ENCODE measurements at regions not wholly inside any gene's neighbourhood (a gene's known extent, or its start where the extent isn't known, plus 50 kb on each side); places are given as distances from the start of the nearest gene placed in this dataset.

DNA sequence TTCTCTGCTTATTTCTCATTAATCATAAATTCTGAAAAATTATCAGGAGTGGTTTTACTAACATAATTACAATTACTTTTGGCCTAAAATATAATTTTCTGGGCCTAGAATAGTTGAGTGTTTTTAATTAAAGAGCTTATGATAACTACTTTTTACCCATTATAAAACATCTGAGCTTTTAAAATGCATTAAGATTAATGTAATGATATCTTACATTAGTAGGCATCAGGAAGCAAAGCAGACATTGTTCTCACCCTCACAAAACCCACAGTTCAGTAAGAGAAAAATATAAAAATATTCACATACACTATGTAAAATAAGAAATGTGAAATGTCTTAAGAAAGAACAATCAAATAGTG is 443.7 kb upstream of the SEMA3A start:
- Histone ChIP-seq H3K36me3 (ENCODE audit: control insufficient read depth, insufficient read depth, low read length) (no peaks in the 10 kb centered on the region), H3K4me3 (replicated peaks; ENCODE audit: low read depth, low read length) (no peak overlapping the region), H3K27me3 (replicated peaks; ENCODE audit: control insufficient read depth, insufficient read depth, low read length) (no peaks in the 10 kb centered on the region)
- TF ChIP-seq, protein P1, sequence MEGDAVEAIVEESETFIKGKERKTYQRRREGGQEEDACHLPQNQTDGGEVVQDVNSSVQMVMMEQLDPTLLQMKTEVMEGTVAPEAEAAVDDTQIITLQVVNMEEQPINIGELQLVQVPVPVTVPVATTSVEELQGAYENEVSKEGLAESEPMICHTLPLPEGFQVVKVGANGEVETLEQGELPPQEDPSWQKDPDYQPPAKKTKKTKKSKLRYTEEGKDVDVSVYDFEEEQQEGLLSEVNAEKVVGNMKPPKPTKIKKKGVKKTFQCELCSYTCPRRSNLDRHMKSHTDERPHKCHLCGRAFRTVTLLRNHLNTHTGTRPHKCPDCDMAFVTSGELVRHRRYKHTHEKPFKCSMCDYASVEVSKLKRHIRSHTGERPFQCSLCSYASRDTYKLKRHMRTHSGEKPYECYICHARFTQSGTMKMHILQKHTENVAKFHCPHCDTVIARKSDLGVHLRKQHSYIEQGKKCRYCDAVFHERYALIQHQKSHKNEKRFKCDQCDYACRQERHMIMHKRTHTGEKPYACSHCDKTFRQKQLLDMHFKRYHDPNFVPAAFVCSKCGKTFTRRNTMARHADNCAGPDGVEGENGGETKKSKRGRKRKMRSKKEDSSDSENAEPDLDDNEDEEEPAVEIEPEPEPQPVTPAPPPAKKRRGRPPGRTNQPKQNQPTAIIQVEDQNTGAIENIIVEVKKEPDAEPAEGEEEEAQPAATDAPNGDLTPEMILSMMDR (IDR thresholded peaks at IDR 0.05; ENCODE audit: insufficient read depth, low read length, poor library complexity, severe bottlenecking) = no peak
- no peak for DNase-seq (ENCODE audit: extremely low read depth, insufficient read length)

DNA sequence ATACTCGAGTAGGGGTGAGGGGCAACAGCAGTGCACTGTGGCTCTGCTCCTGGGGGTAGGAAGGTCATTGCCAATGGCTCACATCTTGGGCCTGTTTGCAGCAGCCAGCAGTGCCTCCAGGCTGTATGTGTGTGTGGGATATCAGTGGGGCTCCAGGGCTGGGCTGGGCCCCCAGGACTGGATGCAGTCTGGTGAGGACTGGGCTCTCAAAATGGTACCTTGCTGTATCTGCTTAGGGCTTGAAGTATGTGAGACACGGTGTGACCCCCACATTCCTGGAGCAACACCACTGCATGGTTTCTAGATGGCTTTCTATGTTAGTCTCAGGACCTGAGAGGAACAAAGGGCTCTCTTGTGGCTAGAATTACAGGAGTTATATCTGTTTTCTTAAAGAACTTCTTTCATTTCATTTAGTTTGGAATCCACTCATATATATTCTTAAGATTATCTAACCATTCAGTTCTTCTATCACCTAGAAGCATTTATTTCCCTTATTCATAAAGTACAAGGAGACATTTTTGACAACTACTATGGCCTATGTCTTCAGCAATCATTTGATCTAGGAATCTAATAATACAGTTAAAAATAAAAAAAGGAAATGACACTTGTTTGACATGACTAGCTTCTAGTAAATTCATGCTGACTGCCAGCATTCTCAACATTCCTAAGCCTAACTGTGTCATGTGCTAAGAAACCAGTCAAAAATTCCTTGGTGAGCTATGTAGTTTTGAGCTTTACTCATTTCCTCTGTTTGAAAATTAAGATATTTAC is 443.2 kb upstream of the SEMA3A start:
- H3K27me3 ChIP-seq (replicated peaks; ENCODE audit: control insufficient read depth, insufficient read depth, low read length) = no peaks in the 10 kb centered on the region
- DNase-seq (ENCODE audit: extremely low read depth, insufficient read length) = no peak
- H3K36me3 ChIP-seq (ENCODE audit: control insufficient read depth, insufficient read depth, low read length) = no peaks in the 10 kb centered on the region
- H3K4me3 ChIP-seq (replicated peaks; ENCODE audit: low read depth, low read length) = no peak overlapping the region
- TF ChIP-seq, protein P1 (IDR thresholded peaks at IDR 0.05; ENCODE audit: insufficient read depth, low read length, poor library complexity, severe bottlenecking) = no peak

- DNase-seq (ENCODE audit: extremely low read depth, insufficient read length) = no peak
Measured at GRCh38 chr7:84631913-84632312, 437.3 kb upstream of the SEMA3A start.

DNA sequence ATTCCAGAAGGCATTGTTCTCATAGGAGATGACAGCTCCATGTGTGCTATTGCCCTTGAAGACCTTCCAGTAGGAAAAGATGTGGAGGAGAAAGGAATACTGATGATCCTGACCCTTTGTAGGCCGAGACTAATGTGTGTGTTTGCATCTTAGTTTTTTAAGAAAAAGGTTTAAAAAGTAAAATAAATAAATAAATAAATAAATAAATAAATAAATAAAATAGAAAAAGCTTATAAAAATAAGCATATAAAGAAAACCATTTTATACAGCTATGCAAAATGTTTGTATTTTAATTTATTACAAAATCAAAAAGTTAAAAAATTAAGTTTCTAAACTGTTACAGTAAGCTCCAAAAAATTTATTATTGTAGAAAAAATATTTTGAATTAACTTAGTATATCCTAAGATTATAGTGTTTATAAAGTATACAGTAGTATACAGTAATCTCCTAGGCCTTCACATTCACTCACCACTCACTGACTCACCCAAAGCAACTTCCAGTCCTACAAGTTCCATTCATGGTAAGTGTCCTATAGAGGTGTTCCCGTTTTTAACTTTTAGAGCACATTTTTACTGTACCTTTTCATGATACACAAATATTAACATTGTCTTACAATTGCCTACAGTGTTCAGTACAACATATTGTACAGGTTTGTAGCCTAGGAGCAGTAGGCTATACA is 435.2 kb upstream of the SEMA3A start:
- DNase-seq (ENCODE audit: extremely low read depth, insufficient read length) = no peak
- H3K4me3 ChIP-seq (replicated peaks; ENCODE audit: low read depth, low read length) = no peak overlapping the region
- H3K36me3 ChIP-seq (ENCODE audit: control insufficient read depth, insufficient read depth, low read length) = no peaks in the 10 kb centered on the region
- TF ChIP-seq, protein P1 (IDR thresholded peaks at IDR 0.05; ENCODE audit: insufficient read depth, low read length, poor library complexity, severe bottlenecking) = no peak
- H3K27me3 ChIP-seq (replicated peaks; ENCODE audit: control insufficient read depth, insufficient read depth, low read length) = no peaks in the 10 kb centered on the region

More at GRCh38 chr7:84631913-84632312, 437.3 kb upstream of the SEMA3A start:
- Histone ChIP-seq H3K27me3 (replicated peaks; ENCODE audit: control insufficient read depth, insufficient read depth, low read length) (no peaks in the 10 kb centered on the region), H3K36me3 (ENCODE audit: control insufficient read depth, insufficient read depth, low read length) (no peaks in the 10 kb centered on the region), H3K4me3 (replicated peaks; ENCODE audit: low read depth, low read length) (no peak overlapping the region)
- TF ChIP-seq, protein P1 (IDR thresholded peaks at IDR 0.05; ENCODE audit: insufficient read depth, low read length, poor library complexity, severe bottlenecking) = no peak

DNA sequence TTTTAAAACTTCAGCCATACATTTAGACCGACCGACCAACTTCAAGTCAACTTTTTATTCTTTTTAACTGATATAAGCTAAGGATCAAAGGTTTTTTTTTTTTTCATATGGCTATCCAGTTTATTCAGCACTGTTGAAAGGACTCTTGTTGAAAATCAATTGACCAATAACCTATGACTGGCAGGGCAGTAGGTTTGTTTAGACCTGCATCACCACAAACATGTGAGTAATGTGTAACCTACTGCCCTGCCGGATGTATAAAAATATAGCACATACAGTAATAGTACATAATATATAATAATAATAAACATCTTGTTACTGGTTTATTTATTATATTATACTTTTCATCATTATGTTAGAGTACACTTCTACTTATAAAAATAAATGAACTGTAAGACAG is 434.6 kb upstream of the SEMA3A start:
- no peak for DNase-seq (ENCODE audit: extremely low read depth, insufficient read length)
- H3K27me3 ChIP-seq (replicated peaks; ENCODE audit: control insufficient read depth, insufficient read depth, low read length) = no peaks in the 10 kb centered on the region

More for the DNA sequence above, 434.6 kb upstream of the SEMA3A start:
- H3K36me3 ChIP-seq (ENCODE audit: control insufficient read depth, insufficient read depth, low read length) = no peaks in the 10 kb centered on the region
- TF ChIP-seq, protein P1 (IDR thresholded peaks at IDR 0.05; ENCODE audit: insufficient read depth, low read length, poor library complexity, severe bottlenecking) = no peak
- no peak overlapping the region for H3K4me3 ChIP-seq (replicated peaks; ENCODE audit: low read depth, low read length)
